Esophagus muscularis mucosa (tissue), 4 donors: ENCODE measurements at regions not wholly inside any gene's neighbourhood (a gene's known extent, or its start where the extent isn't known, plus 50 kb on each side); places are given as distances from the start of the nearest gene placed in this dataset.

Source experiments
- DNase-seq: peaks from one replicate; pipeline ENCODE4 v3.0.0-alpha.2; 2017; ENCODE audit errors: extremely low spot score
- H3K27ac ChIP-seq, 4 donors: fragments of 200-600 bp; sonication (generic); replicated peaks in 1 of 4; 1 replicate in 3 of 4; 2 replicates in 1 of 4; pipeline ENCODE4 v1.5.1; 2016 to 2019; ENCODE audit warnings: mild to moderate bottlenecking in 1 of 4
- H3K27me3 ChIP-seq, 4 donors: fragments of 200-600 bp; sonication (generic); one replicate each; pipeline versions ENCODE4 v1.5.1 to v1.6.0; 2016 to 2019
- H3K36me3 ChIP-seq, 4 donors: fragments of 200-600 bp; sonication (generic); one replicate each; pipeline ENCODE4 v1.5.1; 2016 to 2019
- H3K4me1 ChIP-seq, 4 donors: fragments of 200-600 bp; sonication (generic); one replicate each; pipeline ENCODE4 v1.5.1; 2016 to 2019
- H3K4me3 ChIP-seq, 4 donors: fragments of 200-600 bp; sonication (generic); 1 replicate in 2 of 4; 2 replicates in 2 of 4; pipeline ENCODE4 v1.5.1; 2016 to 2019; ENCODE audit warnings: mild to moderate bottlenecking in 4 of 4, moderate library complexity in 1 of 4
- H3K9me3 ChIP-seq, 4 donors: fragments of 200-600 bp; sonication (generic); 1 replicate in 3 of 4; 2 replicates in 1 of 4; pipeline ENCODE4 v1.5.1; 2016 to 2019
- EP300 ChIP-seq: sonication (generic); formaldehyde crosslinking; IDR thresholded peaks from one replicate; pipeline ENCODE4 v1.6.1; 2017; ENCODE audit warnings: antibody characterized with exemption
- POLR2A ChIP-seq: fragments of 450-650 bp; IDR thresholded peaks from one replicate; pipeline ENCODE4 v1.6.1; 2017; ENCODE audit warnings: antibody characterized with exemption, moderate library complexity, mild to moderate bottlenecking, low read depth
- POLR2AphosphoS5 ChIP-seq, 2 donors: sonication (generic); formaldehyde crosslinking; IDR thresholded peaks; one replicate each; pipeline ENCODE4 v1.6.1; 2017; ENCODE audit warnings: antibody characterized with exemption in 2 of 2
- WGBS: methylation state at CpG from one replicate; pipeline ENCODE4 v1.1.5; 2018; 5-methylcytosine and 5-hydroxymethylcytosine counted together
- intact Hi-C: fragments of 100-400 bp; cut with DNase I; formaldehyde crosslinking; loops from one replicate; pipeline ENCODE4 v1.15.1; 2023
- TF ChIP-seq, protein P1 (sequence below), 3 experiments: fragments of 200-600 bp in 2 of 3; fragments of 450-650 bp in 1 of 3; sonication (generic) in 2 of 3; IDR thresholded peaks; one replicate each; pipeline ENCODE4 v1.5.1; 2017 to 2019; ENCODE audit warnings: antibody characterized with exemption in 3 of 3, mild to moderate bottlenecking in 2 of 3, moderate library complexity in 1 of 3

DNA sequence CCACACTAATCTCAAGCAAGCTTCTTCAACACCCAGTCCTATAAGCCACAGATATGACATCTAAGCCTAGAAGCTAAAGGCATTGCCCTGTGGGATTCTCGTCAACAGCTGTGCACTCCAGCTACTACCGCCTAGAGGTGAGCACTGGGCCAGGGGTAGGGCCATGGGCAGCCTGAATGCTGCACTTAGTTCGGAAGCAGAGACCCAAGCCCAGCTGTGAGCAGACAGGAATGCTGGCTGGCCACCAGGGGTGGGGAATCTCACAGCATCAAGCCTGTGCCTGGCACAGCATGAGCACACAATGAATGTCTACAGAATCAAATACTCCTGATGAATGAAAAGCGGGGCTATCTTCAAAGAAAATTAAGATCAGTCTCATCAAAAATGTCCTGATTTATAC, 167.5 kb upstream of the UBL3 start:
- H3K9me3 ChIP-seq: no peaks in the 10 kb centered on the region
- TF ChIP-seq EP300 (no peak), POLR2AphosphoS5 (IDR thresholded peaks at IDR 0.05) (no peak), POLR2A (no peak)
- TF ChIP-seq, protein P1, sequence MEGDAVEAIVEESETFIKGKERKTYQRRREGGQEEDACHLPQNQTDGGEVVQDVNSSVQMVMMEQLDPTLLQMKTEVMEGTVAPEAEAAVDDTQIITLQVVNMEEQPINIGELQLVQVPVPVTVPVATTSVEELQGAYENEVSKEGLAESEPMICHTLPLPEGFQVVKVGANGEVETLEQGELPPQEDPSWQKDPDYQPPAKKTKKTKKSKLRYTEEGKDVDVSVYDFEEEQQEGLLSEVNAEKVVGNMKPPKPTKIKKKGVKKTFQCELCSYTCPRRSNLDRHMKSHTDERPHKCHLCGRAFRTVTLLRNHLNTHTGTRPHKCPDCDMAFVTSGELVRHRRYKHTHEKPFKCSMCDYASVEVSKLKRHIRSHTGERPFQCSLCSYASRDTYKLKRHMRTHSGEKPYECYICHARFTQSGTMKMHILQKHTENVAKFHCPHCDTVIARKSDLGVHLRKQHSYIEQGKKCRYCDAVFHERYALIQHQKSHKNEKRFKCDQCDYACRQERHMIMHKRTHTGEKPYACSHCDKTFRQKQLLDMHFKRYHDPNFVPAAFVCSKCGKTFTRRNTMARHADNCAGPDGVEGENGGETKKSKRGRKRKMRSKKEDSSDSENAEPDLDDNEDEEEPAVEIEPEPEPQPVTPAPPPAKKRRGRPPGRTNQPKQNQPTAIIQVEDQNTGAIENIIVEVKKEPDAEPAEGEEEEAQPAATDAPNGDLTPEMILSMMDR (IDR thresholded peaks at IDR 0.05): no peak
- H3K4me1 ChIP-seq: no peaks in the 10 kb centered on the region
- 73% methylated on average over 4 of the region's 4 CpGs for WGBS
- no peaks in the 10 kb centered on the region for H3K36me3 ChIP-seq
- intact Hi-C loops: no loop called here
- H3K27me3 ChIP-seq: no peaks in the 10 kb centered on the region
- no peak overlapping the region for H3K27ac ChIP-seq
- DNase-seq: no peak
- H3K4me3 ChIP-seq: no peak overlapping the region

GRCh38 chr13:30016398-30016797, 166.0 kb upstream of the UBL3 start:
- Histone ChIP-seq H3K27me3 (no peaks in the 10 kb centered on the region), H3K27ac (no peak overlapping the region), H3K36me3 (no peaks in the 10 kb centered on the region), H3K4me1 (no peaks in the 10 kb centered on the region), H3K4me3 (no peak overlapping the region), H3K9me3 (no peaks in the 10 kb centered on the region)
- intact Hi-C loops: no loop called here
- WGBS: 69% methylated on average over 5 of the region's 5 CpGs
- TF ChIP-seq POLR2A (no peak), EP300 (no peak)
- TF ChIP-seq, protein P1 (IDR thresholded peaks at IDR 0.05): no peak
- DNase-seq: no peak

DNA sequence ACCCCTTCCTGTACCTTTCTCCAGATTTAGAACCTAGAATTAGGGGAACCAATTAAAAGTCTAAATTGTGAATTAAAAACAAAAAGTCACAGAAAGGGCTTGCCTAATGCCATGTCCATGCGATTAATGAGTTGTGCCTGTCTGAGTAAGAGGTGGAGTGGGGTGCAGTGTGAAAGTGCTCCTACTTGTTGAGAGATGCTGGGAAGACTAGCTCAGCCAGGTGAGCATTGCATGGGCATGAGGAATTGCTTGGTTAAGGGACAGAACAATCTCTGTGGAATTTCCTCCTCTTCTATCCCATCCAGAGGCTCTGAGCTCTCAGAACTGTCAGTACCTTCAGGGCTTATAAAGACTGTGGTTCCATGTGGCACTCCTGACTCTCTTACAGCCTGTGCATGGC, 159.0 kb upstream of the UBL3 start:
- Histone ChIP-seq H3K27ac (no peak overlapping the region), H3K9me3 (no peaks in the 10 kb centered on the region), H3K27me3 (no peaks in the 10 kb centered on the region), H3K36me3 (no peaks in the 10 kb centered on the region), H3K4me1 (no peaks in the 10 kb centered on the region), H3K4me3 (no peak overlapping the region)
- no peak for DNase-seq
- 100% methylated on average over 1 of the region's 1 CpG for WGBS
- intact Hi-C loops: no loop called here
- no peak for TF ChIP-seq POLR2AphosphoS5 (IDR thresholded peaks at IDR 0.05)

DNA sequence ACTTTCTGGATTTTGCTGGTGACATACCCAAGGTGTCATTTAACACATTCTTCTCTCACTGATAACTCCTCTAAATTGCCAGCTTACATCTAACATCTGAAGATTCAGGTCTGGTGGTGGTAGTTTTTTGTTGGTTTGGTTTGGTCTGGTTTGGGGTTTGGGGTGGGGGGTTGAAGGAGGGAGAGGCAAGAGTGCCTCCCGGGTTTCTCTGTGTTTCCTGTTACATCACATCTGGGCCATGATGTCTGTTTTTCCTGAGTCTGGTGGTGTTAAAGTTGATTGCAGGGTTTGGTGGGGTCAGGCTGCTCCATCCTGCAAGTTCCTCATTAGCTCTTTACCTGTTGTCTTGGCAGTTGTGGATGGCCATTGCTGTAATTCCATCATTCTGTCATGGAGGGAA, 155.8 kb upstream of the UBL3 start:
- intact Hi-C loops: no loop called here

DNA sequence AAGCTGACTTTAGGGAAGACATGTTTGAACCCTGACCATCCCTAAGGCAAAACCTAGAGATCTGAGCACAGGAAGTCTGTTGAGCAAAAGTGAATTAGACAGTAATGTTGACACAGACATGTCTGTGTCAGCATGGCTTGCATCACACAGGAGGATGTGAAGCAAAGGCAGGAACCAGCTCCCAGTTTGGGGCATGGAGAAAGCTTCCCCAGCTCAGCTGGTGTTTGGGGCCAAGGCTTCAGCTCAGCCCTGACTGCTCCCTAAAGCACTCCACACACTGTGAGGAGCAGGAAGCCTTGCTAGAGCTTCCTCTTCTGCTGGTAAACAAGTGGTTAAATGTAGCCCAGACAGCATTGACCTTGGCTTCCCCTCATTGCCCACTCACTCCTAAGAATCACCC, 153.8 kb upstream of the UBL3 start:
- no peak overlapping the region for H3K4me3 ChIP-seq
- no peak overlapping the region for H3K27ac ChIP-seq
- DNase-seq: no peak
- H3K27me3 ChIP-seq: peaks cover 0 to 5% (median 0%) of the 10 kb centered on the region in 4 donors
- intact Hi-C loops: no loop called here
- no peaks in the 10 kb centered on the region for H3K4me1 ChIP-seq
- H3K36me3 ChIP-seq: no peaks in the 10 kb centered on the region
- no peak for TF ChIP-seq POLR2AphosphoS5 (IDR thresholded peaks at IDR 0.05)
- TF ChIP-seq, protein P1 (IDR thresholded peaks at IDR 0.05): no peak
- no peak for TF ChIP-seq EP300
- TF ChIP-seq POLR2A: no peak
- no peaks in the 10 kb centered on the region for H3K9me3 ChIP-seq

More for the DNA sequence above, 155.8 kb upstream of the UBL3 start:
- H3K27me3 ChIP-seq: peaks cover 0 to 5% (median 0%) of the 10 kb centered on the region in 4 donors
- no peaks in the 10 kb centered on the region for H3K4me1 ChIP-seq
- H3K27ac ChIP-seq: no peak overlapping the region
- WGBS: 0% methylated on average over 1 of the region's 1 CpG
- DNase-seq: peak; percentile 42
- no peak overlapping the region for H3K4me3 ChIP-seq
- no peaks in the 10 kb centered on the region for H3K36me3 ChIP-seq
- TF ChIP-seq, protein P1 (IDR thresholded peaks at IDR 0.05): no peak
- no peak for TF ChIP-seq POLR2A
- TF ChIP-seq EP300: no peak
- no peak for TF ChIP-seq POLR2AphosphoS5 (IDR thresholded peaks at IDR 0.05)
- H3K9me3 ChIP-seq: no peaks in the 10 kb centered on the region
